ENCODE measurements at regions not wholly inside any gene's neighbourhood (a gene's known extent, or its start where the extent isn't known, plus 50 kb on each side); places are given as distances from the start of the nearest gene placed in this dataset.
"Not testable (repeated sequence)": the region's sequence is repeated elsewhere in the genome, so short reads cannot be mapped to it uniquely, and the experiment has no call there.

GRCh38 chr20:24418731-24419130, 50.7 kb upstream of the SYNDIG1 start:
- FAIRE-seq: no peak
- TF ChIP-seq POLR2AphosphoS5 (IDR thresholded peaks at IDR 0.05; ENCODE audit: low read depth, low read length) (no peak), TAF1 (IDR thresholded peaks at IDR 0.05; ENCODE audit: borderline replicate concordance, low read depth, low read length) (no peak)
- DNase-seq (ENCODE audit: insufficient read length): no peak

- FAIRE-seq (no peak), DNase-seq (ENCODE audit: insufficient read length) (no peak)
- TF ChIP-seq POLR2A (IDR thresholded peaks at IDR 0.05; ENCODE audit: low read depth, low read length) (no peak), TAF1 (IDR thresholded peaks at IDR 0.05; ENCODE audit: borderline replicate concordance, low read depth, low read length) (no peak), POLR2AphosphoS5 (IDR thresholded peaks at IDR 0.05; ENCODE audit: low read depth, low read length) (no peak)
Measured at GRCh38 chr20:24417485-24417884, 51.9 kb upstream of the SYNDIG1 start.

GRCh38 chr20:24415444-24415843, 54.0 kb upstream of the SYNDIG1 start:
- FAIRE-seq; DNase-seq (ENCODE audit: insufficient read length): not testable (repeated sequence)

- no peak for FAIRE-seq
- TF ChIP-seq POLR2AphosphoS5 (IDR thresholded peaks at IDR 0.05; ENCODE audit: low read depth, low read length) (no peak), POLR2A (IDR thresholded peaks at IDR 0.05; ENCODE audit: low read depth, low read length) (no peak), TAF1 (IDR thresholded peaks at IDR 0.05; ENCODE audit: borderline replicate concordance, low read depth, low read length) (no peak)
Measured at GRCh38 chr20:24411834-24412216, 57.6 kb upstream of the SYNDIG1 start.

GRCh38 chr20:24411003-24411833, 58.2 kb upstream of the SYNDIG1 start:
- TF ChIP-seq POLR2AphosphoS5 (IDR thresholded peaks at IDR 0.05; ENCODE audit: low read depth, low read length) (no peak), POLR2A (IDR thresholded peaks at IDR 0.05; ENCODE audit: low read depth, low read length) (no peak), TAF1 (IDR thresholded peaks at IDR 0.05; ENCODE audit: borderline replicate concordance, low read depth, low read length) (no peak)
- no peak for FAIRE-seq
- DNase-seq (ENCODE audit: insufficient read length): no peak

More at GRCh38 chr20:24411834-24412216, 57.6 kb upstream of the SYNDIG1 start:
- DNase-seq (ENCODE audit: insufficient read length): no peak

GRCh38 chr20:24407151-24407550, 62.3 kb upstream of the SYNDIG1 start:
- no peak for FAIRE-seq
- DNase-seq (ENCODE audit: insufficient read length): no peak
- TF ChIP-seq POLR2A (IDR thresholded peaks at IDR 0.05; ENCODE audit: low read depth, low read length) (no peak), POLR2AphosphoS5 (IDR thresholded peaks at IDR 0.05; ENCODE audit: low read depth, low read length) (no peak), TAF1 (IDR thresholded peaks at IDR 0.05; ENCODE audit: borderline replicate concordance, low read depth, low read length) (no peak)

GRCh38 chr20:24406750-24407149, 62.7 kb upstream of the SYNDIG1 start:
- FAIRE-seq (no peak), DNase-seq (ENCODE audit: insufficient read length) (no peak)
- TF ChIP-seq POLR2AphosphoS5 (IDR thresholded peaks at IDR 0.05; ENCODE audit: low read depth, low read length) (no peak), TAF1 (IDR thresholded peaks at IDR 0.05; ENCODE audit: borderline replicate concordance, low read depth, low read length) (no peak), POLR2A (IDR thresholded peaks at IDR 0.05; ENCODE audit: low read depth, low read length) (no peak)

- DNase-seq (ENCODE audit: insufficient read length): no peak
- TF ChIP-seq POLR2AphosphoS5 (IDR thresholded peaks at IDR 0.05; ENCODE audit: low read depth, low read length): no peak
- TF ChIP-seq POLR2A (IDR thresholded peaks at IDR 0.05; ENCODE audit: low read depth, low read length): no peak
- no peak for TF ChIP-seq TAF1 (IDR thresholded peaks at IDR 0.05; ENCODE audit: borderline replicate concordance, low read depth, low read length)
- no peak for FAIRE-seq
Measured at GRCh38 chr20:24406251-24406650, 63.2 kb upstream of the SYNDIG1 start.

- FAIRE-seq: no peak
- no peak for DNase-seq (ENCODE audit: insufficient read length)
- TF ChIP-seq TAF1 (IDR thresholded peaks at IDR 0.05; ENCODE audit: borderline replicate concordance, low read depth, low read length) (no peak), POLR2A (IDR thresholded peaks at IDR 0.05; ENCODE audit: low read depth, low read length) (no peak), POLR2AphosphoS5 (IDR thresholded peaks at IDR 0.05; ENCODE audit: low read depth, low read length) (no peak)
Measured at GRCh38 chr20:24405810-24406209, 63.6 kb upstream of the SYNDIG1 start.

GRCh38 chr20:24403406-24403805, 66.0 kb upstream of the SYNDIG1 start:
- no peak for TF ChIP-seq POLR2A (IDR thresholded peaks at IDR 0.05; ENCODE audit: low read depth, low read length)
- FAIRE-seq (no peak), DNase-seq (ENCODE audit: insufficient read length) (no peak)

GRCh38 chr20:24402188-24402587, 67.2 kb upstream of the SYNDIG1 start:
- FAIRE-seq (no peak), DNase-seq (ENCODE audit: insufficient read length) (no peak)
- no peak for TF ChIP-seq POLR2A (IDR thresholded peaks at IDR 0.05; ENCODE audit: low read depth, low read length)

GRCh38 chr20:24395151-24395550, 74.3 kb upstream of the SYNDIG1 start:
- TF ChIP-seq POLR2A (IDR thresholded peaks at IDR 0.05; ENCODE audit: low read depth, low read length): no peak
- TF ChIP-seq POLR2AphosphoS5 (IDR thresholded peaks at IDR 0.05; ENCODE audit: low read depth, low read length): no peak
- FAIRE-seq (no peak), DNase-seq (ENCODE audit: insufficient read length) (no peak)

- DNase-seq (ENCODE audit: insufficient read length) (no peak), FAIRE-seq (no peak)
- TF ChIP-seq POLR2A (IDR thresholded peaks at IDR 0.05; ENCODE audit: low read depth, low read length) (no peak), TAF1 (IDR thresholded peaks at IDR 0.05; ENCODE audit: borderline replicate concordance, low read depth, low read length) (no peak), POLR2AphosphoS5 (IDR thresholded peaks at IDR 0.05; ENCODE audit: low read depth, low read length) (no peak)
Measured at GRCh38 chr20:24393903-24394302, 75.5 kb upstream of the SYNDIG1 start.
